NCI-H2171 treated with DMSO at 0.1 percent for 48 hours (cell line): ENCODE measurements at regions not wholly inside any gene's neighbourhood (a gene's known extent, or its start where the extent isn't known, plus 50 kb on each side); places are given as distances from the start of the nearest gene placed in this dataset.
A peak's percentile ranks its signal among the peaks of the same experiment; 100 is the strongest.

Experiments
- DNase-seq: peaks from one replicate; lab custom pipeline; 2025; lab: John Stamatoyannopoulos, UW

DNA sequence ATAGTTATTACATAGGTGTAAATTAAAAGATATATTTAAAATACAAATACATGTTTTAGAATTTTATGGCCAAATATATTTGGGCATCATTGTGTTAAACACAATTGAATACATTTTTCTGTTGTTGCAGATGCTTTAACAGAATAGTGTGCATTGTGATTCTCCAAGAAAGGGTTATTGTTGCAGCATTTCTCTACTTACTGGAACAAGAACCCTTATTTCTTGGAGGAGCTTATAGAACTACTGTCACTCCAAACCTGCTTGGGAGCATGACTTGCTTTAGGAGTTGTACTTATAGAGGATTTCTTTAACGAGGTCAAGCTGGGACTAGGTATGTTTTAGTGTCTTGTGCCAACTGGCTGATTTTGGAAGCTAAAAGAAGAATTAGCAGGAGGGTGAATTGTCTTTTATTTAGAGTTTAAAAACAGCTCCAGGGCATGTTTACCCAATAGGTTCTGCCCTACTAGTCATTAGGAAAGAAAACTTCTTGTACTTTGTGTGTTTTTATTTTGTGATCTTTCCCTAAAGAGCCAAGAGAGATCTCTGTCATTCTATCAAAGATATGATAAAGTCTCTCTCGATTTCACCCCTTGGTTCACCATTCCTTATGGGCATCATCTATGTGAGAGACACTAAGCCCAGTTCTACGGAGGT is 279.8 kb upstream of the SALL1 start:
- no peak for DNase-seq

DNA sequence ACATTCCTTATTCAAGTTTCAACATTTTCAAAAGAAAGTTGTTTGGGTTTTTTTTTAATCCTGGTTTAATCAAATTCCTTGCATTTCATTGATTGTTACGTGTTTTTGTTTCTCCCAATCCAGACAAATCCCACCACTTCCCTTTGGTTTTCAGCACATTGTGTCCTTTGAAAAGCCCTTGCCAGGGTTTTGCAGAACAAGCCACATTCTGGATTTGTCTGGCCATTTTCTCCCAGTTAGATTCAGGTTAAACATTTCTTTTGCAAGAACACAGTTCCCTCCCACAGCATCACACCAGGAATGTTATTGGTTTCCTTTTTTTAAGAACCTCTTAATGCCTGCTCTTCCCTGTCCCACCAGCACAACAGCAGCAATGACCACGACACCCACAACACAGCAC is 278.0 kb upstream of the SALL1 start:
- no peak for DNase-seq

DNA sequence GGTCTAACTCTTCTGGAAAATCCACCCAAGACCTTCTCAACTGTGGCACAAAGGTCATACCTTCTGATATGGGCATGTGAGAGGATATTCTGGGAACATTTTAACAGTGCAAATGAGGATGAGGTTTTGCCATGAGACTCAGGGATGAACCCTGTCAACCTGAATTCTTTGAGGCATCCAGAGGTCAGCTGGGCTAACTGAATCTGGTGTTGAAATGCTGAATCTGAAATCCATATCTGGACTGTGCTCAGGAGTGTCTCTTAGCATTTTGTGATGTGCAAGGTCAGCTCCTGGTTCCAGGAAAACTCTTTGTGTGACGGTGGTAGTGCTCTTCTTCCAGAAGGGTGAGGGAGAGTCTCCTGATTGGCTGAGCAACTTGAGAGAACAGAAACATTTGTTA is 276.0 kb upstream of the SALL1 start:
- DNase-seq, result no peak

DNA sequence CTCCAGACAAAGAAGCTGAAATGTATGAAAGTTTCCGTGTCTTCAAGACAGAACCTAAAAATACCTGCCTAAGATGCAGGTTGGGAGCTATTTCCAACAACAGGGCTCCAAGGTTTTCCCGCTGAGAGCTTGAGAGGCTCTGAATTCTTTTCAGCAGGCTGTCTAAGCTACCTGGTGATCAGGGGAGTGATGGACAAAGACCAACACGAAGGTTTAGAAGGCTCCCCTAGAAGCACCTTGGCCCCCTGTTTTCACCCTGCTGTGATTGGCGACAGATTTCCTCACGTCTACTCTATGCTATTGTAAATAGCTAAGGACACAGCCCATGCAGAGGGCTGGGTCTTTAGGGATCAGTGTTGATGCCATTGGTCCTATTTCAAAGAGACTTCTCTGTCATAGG is 275.2 kb upstream of the SALL1 start:
- no peak for DNase-seq

DNA sequence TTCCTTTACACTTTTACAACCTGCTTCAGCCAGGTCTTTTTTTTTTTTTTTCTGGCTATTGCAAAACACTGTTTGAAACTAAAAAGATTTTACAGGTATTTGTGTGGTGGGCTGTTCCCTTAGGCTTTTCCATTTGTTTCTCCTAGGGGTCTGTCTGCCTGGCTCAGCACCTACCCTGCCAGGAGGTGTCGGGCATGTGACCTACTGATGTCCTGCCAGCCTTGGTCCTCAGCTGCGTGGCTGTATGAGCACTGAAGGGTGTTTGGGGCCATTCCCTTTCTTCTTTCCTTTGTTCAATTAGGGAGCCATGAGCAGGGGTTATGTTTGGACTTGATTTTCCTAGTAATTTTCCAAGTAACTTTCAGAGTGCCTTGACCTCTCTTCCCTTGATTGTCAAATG is 269.2 kb upstream of the SALL1 start:
- DNase-seq, result no peak

DNA sequence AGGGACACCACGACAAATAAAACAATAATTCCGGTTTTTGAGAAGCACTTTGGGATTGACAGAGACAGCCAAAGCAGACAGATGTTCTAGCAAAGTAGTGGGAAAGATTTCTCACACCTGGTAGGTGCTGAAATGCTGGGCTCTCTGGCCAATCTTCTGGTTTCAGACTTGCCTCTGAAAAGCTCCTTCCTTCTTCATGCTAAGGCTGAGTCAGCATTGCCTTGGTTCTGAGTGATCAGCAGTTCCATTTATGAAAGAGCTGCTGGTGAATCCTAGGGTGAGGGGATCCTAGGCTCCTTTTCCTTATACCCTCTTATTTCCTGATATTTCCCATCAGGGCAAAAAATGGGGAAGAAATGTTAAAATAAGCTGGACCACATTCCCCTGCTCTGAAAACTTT is 268.7 kb upstream of the SALL1 start:
- DNase-seq, result no peak

DNA sequence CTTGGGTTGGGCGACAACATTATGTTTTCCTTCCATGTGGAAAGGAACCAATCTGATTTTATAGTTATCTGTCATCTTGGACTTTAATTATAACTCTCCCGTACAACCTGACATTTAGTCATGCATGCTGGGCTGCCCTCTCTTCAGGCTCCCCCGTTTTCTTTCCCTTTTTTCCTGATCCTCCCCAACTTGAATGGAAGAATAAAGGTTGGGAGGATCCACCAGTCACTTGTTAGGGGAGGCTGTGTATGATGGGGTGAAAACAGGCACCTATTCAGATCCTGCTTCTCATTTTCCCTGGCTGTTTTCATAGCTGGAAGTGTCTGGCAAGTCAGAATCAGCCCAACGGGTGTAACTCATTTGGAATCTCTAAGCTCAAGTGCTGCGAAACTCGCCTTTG is 267.2 kb upstream of the SALL1 start:
- no peak for DNase-seq

DNA sequence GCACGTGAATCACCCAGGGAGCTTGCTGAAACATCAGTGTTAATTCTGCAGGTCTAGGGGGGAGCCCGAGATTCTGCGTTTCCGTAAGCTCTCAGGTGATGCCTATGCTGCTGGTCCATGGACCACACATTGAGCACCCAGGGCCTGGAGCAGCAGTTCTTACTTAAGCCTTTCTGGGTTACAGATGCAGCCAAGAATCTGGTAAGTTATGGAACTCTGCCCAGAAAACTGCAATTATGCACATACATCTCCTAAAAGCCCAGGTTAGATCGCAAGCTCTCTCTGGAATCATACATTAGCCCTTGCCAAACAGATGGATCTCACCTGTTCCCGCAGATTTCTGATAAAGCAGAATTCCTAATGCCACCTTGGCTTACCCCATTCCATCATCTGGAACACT is 265.9 kb upstream of the SALL1 start:
- DNase-seq, result peak; percentile 10

DNA sequence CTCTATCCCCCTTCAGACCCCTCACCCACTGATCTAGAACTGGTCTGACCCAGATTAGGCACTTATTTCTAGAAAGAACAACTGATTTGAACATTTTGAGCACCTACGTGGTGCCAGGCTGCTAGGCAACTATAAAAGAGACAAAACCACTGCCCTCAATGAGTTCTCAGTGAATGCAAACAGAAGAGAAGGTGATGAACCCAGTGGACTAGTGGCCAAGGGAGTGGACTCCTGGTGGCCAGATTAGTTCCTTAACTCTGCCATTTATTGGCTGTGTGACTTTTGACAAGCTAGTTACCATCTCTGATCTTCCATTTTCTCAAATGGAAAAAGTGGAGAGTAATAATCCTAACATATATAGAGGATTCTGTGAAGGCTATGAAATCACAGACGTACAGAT is 259.1 kb upstream of the SALL1 start:
- DNase-seq, result no peak

DNA sequence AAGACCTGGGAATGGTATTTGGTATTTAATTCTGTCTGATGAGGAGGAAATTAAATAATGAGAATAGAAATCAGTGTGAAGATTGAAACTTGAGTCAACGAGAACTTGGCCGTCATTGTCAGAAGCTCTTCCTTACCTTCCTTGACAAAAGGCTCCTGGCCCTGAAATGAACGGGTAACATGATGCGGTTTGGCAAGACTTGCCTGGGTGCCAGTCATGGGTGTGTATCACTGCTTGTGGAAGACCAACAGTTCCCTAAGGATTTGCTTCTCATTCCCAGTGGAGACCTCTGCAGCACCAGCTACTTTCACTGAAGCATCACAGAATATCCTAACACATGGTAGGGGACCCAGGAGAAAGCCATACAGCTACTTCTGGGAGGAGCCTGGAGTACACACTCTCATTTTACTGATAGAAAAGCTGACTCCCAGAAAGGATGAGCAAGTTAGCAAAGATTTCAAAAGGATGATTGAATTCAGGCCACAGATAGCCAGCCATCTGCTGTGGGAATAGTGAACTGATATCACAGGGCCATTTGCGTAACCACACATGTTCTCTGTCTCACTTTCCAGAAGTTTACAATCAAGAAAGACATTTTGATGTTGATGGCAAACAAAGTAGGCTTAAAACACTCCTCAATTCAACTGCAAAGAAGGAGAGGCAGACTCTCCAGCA is 258.1 kb upstream of the SALL1 start:
- no peak for DNase-seq

DNA sequence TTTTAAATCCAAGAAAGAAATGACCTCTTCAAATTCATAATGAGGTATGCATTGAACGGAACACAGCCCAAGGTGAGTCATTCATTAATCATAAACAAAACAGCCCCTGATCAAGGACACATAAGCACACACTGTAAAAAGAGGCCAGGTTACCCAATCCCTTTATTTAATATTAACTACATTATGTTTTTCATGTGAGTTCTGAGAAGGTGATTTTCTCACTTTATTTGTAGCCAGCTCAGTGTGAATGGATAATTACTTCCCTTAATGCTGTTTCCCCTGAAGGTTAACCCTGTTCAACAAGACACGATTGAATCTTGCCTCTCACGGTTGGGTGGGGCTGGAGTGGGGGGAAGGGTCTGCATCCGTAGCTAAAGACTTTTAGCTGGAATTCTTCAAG is 257.3 kb upstream of the SALL1 start:
- no peak for DNase-seq

DNA sequence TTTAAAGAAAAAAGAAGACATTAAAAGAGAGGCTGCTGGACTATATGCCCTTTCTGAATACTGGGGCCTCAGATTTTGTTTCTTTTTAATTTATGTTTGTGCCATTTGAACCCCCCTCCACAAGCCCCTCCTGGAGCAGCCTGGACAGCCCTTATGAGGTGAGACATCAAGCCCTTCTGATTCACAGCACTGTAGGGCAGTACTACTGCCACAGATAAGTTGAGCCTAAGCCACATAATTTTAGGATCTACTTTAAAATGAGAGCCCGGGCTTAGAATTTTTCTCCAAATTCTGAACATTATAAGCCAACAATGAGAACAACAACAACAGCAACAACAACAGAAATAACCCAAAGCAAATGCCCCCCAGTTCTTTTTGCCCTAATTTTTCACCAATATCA is 256.9 kb upstream of the SALL1 start:
- no peak for DNase-seq

DNA sequence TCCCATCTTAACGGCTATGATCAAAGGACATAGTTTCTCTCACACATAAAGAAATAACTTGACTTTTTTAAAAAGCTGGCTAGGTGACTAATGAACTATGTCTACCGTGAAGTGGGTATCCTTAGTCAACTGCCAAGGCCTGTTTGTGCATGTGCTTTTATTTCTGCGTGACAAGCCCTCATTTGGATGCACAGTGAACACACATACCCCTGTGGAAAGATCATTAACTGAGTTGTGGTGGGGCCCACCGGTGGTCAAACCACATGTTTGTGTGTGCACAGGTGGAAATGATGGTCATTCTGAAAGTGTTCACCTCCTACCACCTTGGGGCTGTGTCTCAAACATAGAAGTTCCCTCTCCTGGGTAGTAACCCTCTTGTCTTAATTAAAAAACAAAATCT is 256.1 kb upstream of the SALL1 start:
- no peak for DNase-seq

DNA sequence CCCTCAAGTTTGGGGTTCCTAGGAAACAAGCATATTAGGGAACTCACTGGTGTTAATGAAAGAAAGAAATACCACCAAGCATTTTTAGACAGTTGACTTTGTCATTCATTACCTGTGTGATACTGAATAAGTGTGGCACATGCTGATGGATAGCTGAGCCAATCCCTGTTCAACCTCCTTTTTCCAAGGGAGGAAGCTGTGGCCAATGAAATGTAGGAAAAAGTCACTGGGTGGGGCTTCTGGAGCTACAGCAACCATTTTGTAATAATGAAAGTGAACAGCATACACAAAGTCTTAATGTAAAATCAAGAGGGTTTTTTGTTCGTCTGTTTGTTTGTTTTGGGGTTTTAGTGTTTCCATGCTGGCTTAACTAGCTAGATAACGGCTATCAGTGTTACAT is 254.3 kb upstream of the SALL1 start:
- no peak for DNase-seq

DNA sequence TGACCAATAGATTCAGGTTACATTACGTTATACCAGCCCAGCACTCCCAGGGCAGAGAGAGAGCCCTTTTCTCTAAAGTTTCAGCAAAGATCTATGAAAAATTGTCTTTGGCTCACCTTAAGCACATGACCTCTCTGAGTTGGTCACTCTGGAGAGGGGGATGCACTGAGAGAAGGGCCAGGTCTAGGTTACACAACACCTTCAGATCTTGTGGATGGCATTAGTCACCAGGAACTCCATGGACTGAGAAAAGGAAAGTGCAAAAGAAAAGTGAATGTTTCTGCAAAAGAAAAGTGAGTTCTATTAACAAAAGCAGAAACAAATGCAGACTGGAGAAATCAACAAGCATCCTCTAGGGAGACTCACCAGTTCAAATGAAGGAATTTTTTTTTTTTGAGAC is 253.3 kb upstream of the SALL1 start:
- DNase-seq, result no peak

DNA sequence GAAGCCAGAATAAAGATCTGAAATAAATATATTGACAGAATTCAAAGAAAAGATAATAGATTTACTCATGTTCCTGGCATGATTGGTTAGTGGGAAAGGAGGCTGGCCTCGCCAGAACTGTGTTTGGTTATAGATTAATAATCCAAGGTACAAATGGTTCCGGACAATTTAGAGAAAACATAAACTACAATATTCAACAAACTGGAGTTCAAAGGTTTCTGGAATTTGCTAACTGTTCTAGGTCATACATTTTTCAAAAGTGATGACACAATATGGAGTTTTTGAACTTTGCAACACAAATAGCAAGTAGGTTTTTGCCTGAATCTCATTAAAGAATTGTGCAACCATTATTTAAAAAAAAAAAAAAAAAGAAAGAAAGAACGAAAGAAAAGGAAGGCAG is 251.7 kb upstream of the SALL1 start:
- DNase-seq, result no peak

DNA sequence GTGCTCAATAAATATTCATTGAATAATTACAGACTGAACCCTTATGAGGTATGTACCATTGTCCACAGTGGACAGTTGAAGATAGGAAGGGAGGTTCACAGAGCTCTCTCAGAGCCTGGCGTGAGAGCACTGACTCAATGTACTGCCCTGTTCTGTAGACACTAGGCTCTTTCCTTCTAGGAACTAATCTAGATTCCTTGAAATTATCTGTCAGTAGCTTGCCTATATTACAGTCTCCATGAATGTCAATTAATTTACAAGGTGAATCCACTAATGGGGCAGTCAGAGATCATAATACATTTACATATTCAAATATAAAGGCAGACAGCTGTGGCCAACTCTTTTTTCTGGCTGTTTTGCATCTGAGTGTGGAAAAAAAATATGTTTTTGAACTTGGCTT is 251.2 kb upstream of the SALL1 start:
- DNase-seq, result no peak

DNA sequence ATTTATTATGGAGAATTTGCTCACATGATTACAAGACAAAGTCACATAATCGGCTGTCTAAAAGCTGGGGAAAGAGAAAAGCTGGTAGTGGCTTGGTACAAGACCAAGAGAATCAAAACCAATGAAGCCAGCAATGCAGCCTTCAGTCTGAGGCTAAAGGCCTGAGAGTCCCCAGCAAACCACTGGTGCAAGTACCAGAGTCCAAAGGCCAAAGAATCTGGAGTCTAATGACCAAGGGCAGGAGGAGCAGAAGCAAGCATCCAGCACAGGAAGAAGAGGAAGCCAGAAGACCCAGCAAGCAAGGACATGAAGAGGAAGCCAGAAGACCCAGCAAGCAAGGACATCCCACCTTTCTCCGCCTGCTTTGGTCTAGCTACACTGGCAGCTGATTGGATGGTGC is 250.6 kb upstream of the SALL1 start:
- no peak for DNase-seq

DNA sequence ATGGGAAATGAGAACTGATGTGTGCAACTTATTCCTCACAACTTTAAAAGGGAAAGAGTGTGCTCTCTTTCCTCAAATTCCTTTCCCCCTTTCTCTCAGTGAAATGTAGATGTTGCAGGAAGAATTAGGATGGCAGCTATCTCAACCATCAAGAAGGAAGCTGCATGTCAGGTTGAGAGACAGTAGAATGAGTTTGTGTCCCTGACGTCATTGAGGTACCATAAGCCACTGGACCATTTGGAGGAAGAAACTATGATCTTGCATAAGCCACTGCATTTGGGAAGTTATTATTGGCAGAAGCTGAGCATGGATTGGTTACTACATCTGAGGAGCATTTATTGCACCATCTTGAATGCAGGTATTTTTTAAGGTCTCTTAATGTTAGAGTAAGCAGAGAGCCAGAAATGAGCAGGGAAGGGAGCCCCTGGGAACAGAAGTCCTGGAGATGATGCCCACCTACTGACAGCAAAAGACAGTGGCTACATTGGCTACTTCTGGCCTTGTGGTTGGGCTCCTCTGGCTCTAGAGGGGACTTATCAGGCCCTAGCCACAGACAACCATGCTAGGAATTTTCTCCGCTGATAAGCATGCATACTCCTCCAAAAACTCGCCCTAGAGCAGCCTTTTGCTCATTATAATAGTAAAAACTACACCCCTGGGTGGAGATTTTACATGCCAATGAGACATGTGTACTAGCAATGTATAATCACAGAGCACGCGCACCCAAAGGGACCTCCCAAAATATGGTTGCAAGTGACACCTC is 249.0 kb upstream of the SALL1 start:
- no peak for DNase-seq

DNA sequence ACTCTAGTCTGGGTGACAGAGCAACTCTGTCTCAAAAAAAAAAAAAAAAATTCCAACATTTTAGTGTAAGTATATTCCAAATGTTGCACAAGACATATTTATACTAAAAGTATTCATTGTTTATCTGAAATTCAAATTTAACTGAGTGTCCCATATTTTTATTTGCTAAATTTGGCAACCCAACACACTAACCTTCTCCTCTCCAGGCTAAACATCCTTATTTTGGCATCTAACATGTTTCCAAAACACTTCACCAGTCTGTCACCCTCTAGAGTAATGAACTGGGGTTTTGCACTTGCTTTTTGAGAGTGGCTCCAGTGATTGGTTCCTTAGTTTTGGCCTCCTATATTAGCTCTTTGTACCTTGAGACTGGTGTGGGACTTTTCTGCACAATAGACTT is 243.4 kb upstream of the SALL1 start:
- no peak for DNase-seq

DNA sequence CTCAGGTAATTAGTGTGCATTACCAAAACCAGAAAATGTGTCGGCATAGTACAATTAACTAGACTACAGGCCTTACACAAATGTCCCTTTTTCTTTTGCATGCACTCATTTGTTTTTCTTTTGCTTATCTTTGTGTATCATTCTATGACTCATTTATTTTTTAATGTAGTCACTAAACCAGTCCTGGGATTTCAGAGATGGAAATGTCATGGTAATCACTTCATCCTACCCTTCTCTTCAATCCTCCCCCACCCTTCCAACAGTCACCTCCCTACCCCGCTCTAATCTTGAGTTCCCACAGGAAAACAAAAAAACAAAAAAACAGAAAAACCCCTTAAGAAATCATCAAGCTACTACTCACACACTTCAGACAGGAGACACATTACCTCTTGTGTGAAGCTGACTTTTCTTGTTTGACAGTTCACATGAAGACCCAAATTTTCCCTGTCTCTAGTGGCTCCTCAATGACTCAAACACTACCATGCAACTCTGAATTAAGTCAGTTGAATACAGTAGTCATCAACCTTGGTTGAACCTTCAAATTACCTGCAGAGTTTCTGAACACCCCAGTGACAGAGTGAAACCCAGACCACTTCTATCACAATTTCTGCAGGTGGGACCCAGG is 242.4 kb upstream of the SALL1 start:
- DNase-seq, result no peak

DNA sequence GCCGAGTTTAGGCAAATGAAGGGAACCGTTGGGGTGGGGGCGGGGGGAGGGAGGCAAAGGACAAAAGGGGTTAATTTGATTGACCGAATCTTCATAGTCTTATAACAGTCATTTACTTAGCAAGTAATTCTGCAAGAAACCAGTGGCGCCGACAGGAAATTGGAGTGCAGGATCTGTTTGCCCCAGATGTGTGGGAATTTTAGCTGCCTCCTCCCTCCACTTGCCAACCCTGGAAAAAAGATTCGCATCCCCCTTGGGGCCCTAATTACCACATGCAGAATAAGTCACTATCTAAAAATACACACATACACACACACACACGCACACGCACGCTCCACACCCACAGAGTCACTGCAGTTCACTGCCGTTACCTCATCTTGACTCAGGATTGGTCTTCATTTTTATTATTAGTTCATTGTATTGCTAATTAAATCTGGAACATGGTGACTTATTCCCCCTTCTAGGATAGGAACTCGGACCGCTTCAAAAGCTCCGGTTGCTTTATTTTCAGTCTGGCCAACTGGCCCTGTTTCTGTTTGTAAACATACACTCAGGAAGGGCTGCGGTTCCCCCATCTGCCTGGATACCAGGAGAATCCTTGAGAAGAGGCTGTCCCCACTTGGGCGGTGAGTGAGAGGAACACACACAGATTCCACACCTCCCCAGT is 241.6 kb upstream of the SALL1 start:
- DNase-seq, result no peak
